ENCODE measurements at regions not wholly inside any gene's neighbourhood (a gene's known extent, or its start where the extent isn't known, plus 50 kb on each side); places are given as distances from the start of the nearest gene placed in this dataset.

GRCh38 chr3:99246010-99246654 lies 344.6 kb upstream of the DCBLD2 start:
- Histone ChIP-seq H3F3A (ENCODE audit: insufficient read depth, low read length, poor library complexity, severe bottlenecking) (no peaks in the 10 kb centered on the region), H3K79me2 (replicated peaks; ENCODE audit: insufficient read depth, low read length) (no peaks in the 10 kb centered on the region), H3K9me2 (ENCODE audit: insufficient read depth, low read length) (no peaks in the 10 kb centered on the region), H3K36me3 (ENCODE audit: insufficient read depth, low read length) (no peaks in the 10 kb centered on the region), H3K27ac (ENCODE audit: low read length) (no peak overlapping the region), H3K4me2 (ENCODE audit: low read length) (no peak overlapping the region), H3K27me3 (ENCODE audit: insufficient read depth, low read depth, low read length) (no peaks in the 10 kb centered on the region), H4K20me1 (ENCODE audit: insufficient read depth) (no peaks in the 10 kb centered on the region), H3K9ac (ENCODE audit: low read length) (no peak overlapping the region), H3K4me3 (ENCODE audit: low read length) (no peak overlapping the region), H2AFZ (ENCODE audit: low read depth, low read length) (no peak overlapping the region), H3K9me3 (ENCODE audit: low read length) (no peaks in the 10 kb centered on the region)
- TF ChIP-seq REST (IDR thresholded peaks at IDR 0.05; ENCODE audit: borderline replicate concordance) (no peak), EP300 (conservative IDR thresholded peaks at IDR 0.05; ENCODE audit: poor library complexity, severe bottlenecking) (no peak), CTCF (IDR thresholded peaks at IDR 0.05; ENCODE audit: poor library complexity, severe bottlenecking) (no peak), TAF1 (IDR thresholded peaks at IDR 0.05; ENCODE audit: low read depth) (no peak), EZH2 (IDR thresholded peaks at IDR 0.05; ENCODE audit: borderline replicate concordance, insufficient read depth, low read length, poor library complexity, severe bottlenecking) (no peak), RAD21 (conservative IDR thresholded peaks at IDR 0.05) (no peak), POLR2AphosphoS5 (IDR thresholded peaks at IDR 0.05) (no peak), SMC3 (conservative IDR thresholded peaks at IDR 0.05; ENCODE audit: poor library complexity) (no peak), MXI1 (conservative IDR thresholded peaks at IDR 0.05; ENCODE audit: poor library complexity, severe bottlenecking) (no peak)

- Histone ChIP-seq H3K27ac (ENCODE audit: low read length) (no peak overlapping the region), H3K4me3 (ENCODE audit: low read length) (no peak overlapping the region), H3K9me2 (ENCODE audit: insufficient read depth, low read length) (no peaks in the 10 kb centered on the region), H2AFZ (ENCODE audit: low read depth, low read length) (no peak overlapping the region), H3K9me3 (ENCODE audit: low read length) (no peaks in the 10 kb centered on the region), H3K36me3 (ENCODE audit: insufficient read depth, low read length) (no peaks in the 10 kb centered on the region), H3F3A (ENCODE audit: insufficient read depth, low read length, poor library complexity, severe bottlenecking) (no peaks in the 10 kb centered on the region), H4K20me1 (ENCODE audit: insufficient read depth) (no peaks in the 10 kb centered on the region), H3K9ac (ENCODE audit: low read length) (no peak overlapping the region), H3K27me3 (ENCODE audit: insufficient read depth, low read depth, low read length) (no peaks in the 10 kb centered on the region), H3K79me2 (replicated peaks; ENCODE audit: insufficient read depth, low read length) (no peaks in the 10 kb centered on the region), H3K4me2 (ENCODE audit: low read length) (no peak overlapping the region)
- no peak for TF ChIP-seq TAF1 (IDR thresholded peaks at IDR 0.05; ENCODE audit: low read depth)
- TF ChIP-seq EZH2 (IDR thresholded peaks at IDR 0.05; ENCODE audit: borderline replicate concordance, insufficient read depth, low read length, poor library complexity, severe bottlenecking), result no peak
- no peak for TF ChIP-seq MXI1 (conservative IDR thresholded peaks at IDR 0.05; ENCODE audit: poor library complexity, severe bottlenecking)
- TF ChIP-seq POLR2AphosphoS5 (IDR thresholded peaks at IDR 0.05), result no peak
- TF ChIP-seq SMC3 (conservative IDR thresholded peaks at IDR 0.05; ENCODE audit: poor library complexity), result no peak
- TF ChIP-seq CTCF (IDR thresholded peaks at IDR 0.05; ENCODE audit: poor library complexity, severe bottlenecking), result no peak
- no peak for TF ChIP-seq RAD21 (conservative IDR thresholded peaks at IDR 0.05)
- no peak for TF ChIP-seq REST (IDR thresholded peaks at IDR 0.05; ENCODE audit: borderline replicate concordance)
- TF ChIP-seq EP300 (conservative IDR thresholded peaks at IDR 0.05; ENCODE audit: poor library complexity, severe bottlenecking), result no peak
Measured at GRCh38 chr3:99242271-99242670, 340.8 kb upstream of the DCBLD2 start.

Measured in neural cell (in vitro differentiated cells).